Mesenchymal stem cell (in vitro differentiated cells and primary cell): ENCODE measurements at regions not wholly inside any gene's neighbourhood (a gene's known extent, or its start where the extent isn't known, plus 50 kb on each side); places are given as distances from the start of the nearest gene placed in this dataset.

Experiments
- DNase-seq: peaks from one replicate; pipeline ENCODE4 v3.0.0-alpha.2; 2013
- H2AFZ ChIP-seq: one replicate; pipeline ENCODE4 v1.6.1; 2013; ENCODE audit warnings: low read depth, mild to moderate bottlenecking, control low read depth, inconsistent platforms, low read length, moderate library complexity
- H2AK5ac ChIP-seq: 2 replicates; pipeline ENCODE4 v1.6.1; 2013; ENCODE audit warnings: low read length, moderate library complexity, mild to moderate bottlenecking, inconsistent platforms; ENCODE audit not compliant: severe bottlenecking
- H2BK120ac ChIP-seq: one replicate; pipeline ENCODE4 v1.6.1; 2013; ENCODE audit warnings: low read depth, mild to moderate bottlenecking, inconsistent platforms, low read length, moderate library complexity
- H2BK12ac ChIP-seq, 2 experiments: one replicate each; pipeline ENCODE4 v1.6.1; 2013; ENCODE audit warnings: inconsistent platforms in 2 of 2, low read length in 2 of 2, mild to moderate bottlenecking in 2 of 2, moderate library complexity in 2 of 2, control low read depth in 1 of 2
- H2BK15ac ChIP-seq: one replicate; pipeline ENCODE4 v1.6.1; 2013; ENCODE audit warnings: mild to moderate bottlenecking, low read depth, inconsistent platforms; ENCODE audit not compliant: poor library complexity, severe bottlenecking
- H2BK5ac ChIP-seq: 2 replicates; pipeline ENCODE4 v1.6.1; 2013; ENCODE audit warnings: low read depth, mild to moderate bottlenecking, low read length, control low read depth, inconsistent platforms; ENCODE audit not compliant: poor library complexity, severe bottlenecking
- H3K14ac ChIP-seq, 2 experiments: one replicate each; pipeline ENCODE4 v1.6.1; 2013; ENCODE audit warnings: inconsistent platforms in 2 of 2, low read length in 2 of 2, control low read depth in 1 of 2, mild to moderate bottlenecking in 1 of 2, moderate library complexity in 1 of 2
- H3K18ac ChIP-seq, 2 experiments: one replicate each; pipeline ENCODE4 v1.6.1; 2013; ENCODE audit warnings: inconsistent platforms in 2 of 2, low read length in 2 of 2, control low read depth in 1 of 2, low read depth in 1 of 2, mild to moderate bottlenecking in 1 of 2
- H3K23ac ChIP-seq, 2 experiments: one replicate each; pipeline ENCODE4 v1.6.1; 2013; ENCODE audit warnings: inconsistent platforms in 2 of 2, low read length in 2 of 2, mild to moderate bottlenecking in 2 of 2, moderate library complexity in 2 of 2, control low read depth in 1 of 2
- H3K27ac ChIP-seq: 2 replicates; pipeline ENCODE4 v1.5.1; 2013; ENCODE audit warnings: mild to moderate bottlenecking, moderate library complexity, low read length, control low read depth, inconsistent platforms; ENCODE audit not compliant: poor library complexity, severe bottlenecking
- H3K27me3 ChIP-seq, 2 experiments: 2 replicates each; pipeline versions ENCODE4 v1.6.1 to v1.7.0; 2013; ENCODE audit warnings: low read length in 2 of 2, mild to moderate bottlenecking in 2 of 2, moderate library complexity in 2 of 2, control low read depth in 1 of 2, inconsistent platforms in 1 of 2; ENCODE audit not compliant: control insufficient read depth in 1 of 2, insufficient read depth in 1 of 2
- H3K36me3 ChIP-seq, 2 experiments: 2 replicates each; pipeline versions ENCODE4 v1.6.1 to v1.7.0; 2013; ENCODE audit warnings: low read length in 2 of 2, control low read depth in 1 of 2, inconsistent platforms in 1 of 2, low read depth in 1 of 2, mild to moderate bottlenecking in 1 of 2; ENCODE audit not compliant: insufficient read depth in 2 of 2, control insufficient read depth in 1 of 2
- H3K4ac ChIP-seq, 2 experiments: one replicate each; pipeline ENCODE4 v1.6.1; 2013; ENCODE audit warnings: inconsistent platforms in 2 of 2, low read length in 2 of 2, mild to moderate bottlenecking in 2 of 2, moderate library complexity in 2 of 2, control low read depth in 1 of 2, low read depth in 1 of 2
- H3K4me1 ChIP-seq: 2 replicates; pipeline ENCODE4 v1.6.1; 2013; ENCODE audit warnings: low read depth, low read length, control low read depth; ENCODE audit not compliant: control insufficient read depth, insufficient read depth
- H3K4me2 ChIP-seq: 2 replicates; pipeline ENCODE4 v1.6.1; 2013; ENCODE audit warnings: low read length, mild to moderate bottlenecking, inconsistent platforms; ENCODE audit not compliant: poor library complexity, severe bottlenecking
- H3K4me3 ChIP-seq, 2 experiments: 2 replicates each; pipeline versions ENCODE4 v1.5.1 to v1.7.0; 2013; ENCODE audit warnings: low read length in 2 of 2, mild to moderate bottlenecking in 2 of 2, control low read depth in 1 of 2, low read depth in 1 of 2; ENCODE audit not compliant: insufficient read depth in 1 of 2
- H3K79me1 ChIP-seq: replicated peaks from 2 replicates; pipeline ENCODE4 v1.6.1; 2013; ENCODE audit warnings: mild to moderate bottlenecking, control low read depth, low read length, inconsistent platforms; ENCODE audit not compliant: poor library complexity, severe bottlenecking
- H3K9ac ChIP-seq: 2 replicates; pipeline ENCODE4 v1.7.0; 2013; ENCODE audit warnings: mild to moderate bottlenecking, low read length, moderate library complexity
- H3K9me3 ChIP-seq: 2 replicates; pipeline ENCODE4 v1.7.0; 2013; ENCODE audit warnings: mild to moderate bottlenecking, low read length; ENCODE audit not compliant: control insufficient read depth
- H4K8ac ChIP-seq: one replicate; pipeline ENCODE4 v1.6.1; 2013; ENCODE audit warnings: inconsistent platforms, mild to moderate bottlenecking, low read length, moderate library complexity
- H4K91ac ChIP-seq: one replicate; pipeline ENCODE4 v1.6.1; 2013; ENCODE audit warnings: mild to moderate bottlenecking, low read length, inconsistent platforms
- WGBS: methylation state at CpG from one replicate; pipeline ENCODE4 v1.1.7; 2013; ENCODE audit warnings: mixed read lengths; 5-methylcytosine and 5-hydroxymethylcytosine counted together

DNA sequence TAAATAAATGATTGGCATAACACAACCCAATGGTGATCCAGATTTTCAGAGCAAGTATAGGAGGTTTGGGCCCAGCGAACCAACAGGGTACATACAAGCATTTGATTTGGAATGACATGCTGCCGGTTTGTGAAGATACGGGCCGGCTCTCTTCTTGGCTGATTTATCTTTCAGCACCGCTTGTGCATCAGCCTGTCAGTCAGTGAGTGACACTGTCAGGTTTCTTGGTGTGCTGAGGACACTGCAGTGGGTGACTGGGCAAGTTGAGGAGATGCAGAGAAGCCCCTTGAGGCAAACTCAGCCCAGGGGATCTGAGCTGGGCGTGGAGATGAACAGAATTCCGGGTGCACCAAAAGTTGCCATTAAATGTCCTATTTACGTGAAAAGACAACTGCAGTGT, 194.5 kb downstream of the SNX10 start:
- H3K4me1 ChIP-seq = no peaks in the 10 kb centered on the region
- H4K8ac ChIP-seq = no peak overlapping the region
- no peak overlapping the region for H3K4ac ChIP-seq
- H3K36me3 ChIP-seq = no peaks in the 10 kb centered on the region
- DNase-seq = no peak
- no peak overlapping the region for H2BK5ac ChIP-seq
- no peak overlapping the region for H2BK120ac ChIP-seq
- H3K18ac ChIP-seq = no peak overlapping the region
- 88% methylated on average over 8 of the region's 8 CpGs for WGBS
- no peak overlapping the region for H2BK15ac ChIP-seq
- H4K91ac ChIP-seq = no peak overlapping the region
- H2AK5ac ChIP-seq = no peak overlapping the region
- no peak overlapping the region for H3K23ac ChIP-seq
- no peak overlapping the region for H3K27ac ChIP-seq
- no peak overlapping the region for H3K4me2 ChIP-seq
- peaks cover 22% of the 10 kb centered on the region for H3K9me3 ChIP-seq
- no peak overlapping the region for H3K4me3 ChIP-seq
- H2BK12ac ChIP-seq = no peak overlapping the region
- H3K27me3 ChIP-seq = peaks cover 1 to 12% of the 10 kb centered on the region in 2 experiments
- no peak overlapping the region for H2AFZ ChIP-seq
- H3K9ac ChIP-seq = no peak overlapping the region
- no peaks in the 10 kb centered on the region for H3K79me1 ChIP-seq
- H3K14ac ChIP-seq = no peak overlapping the region

DNA sequence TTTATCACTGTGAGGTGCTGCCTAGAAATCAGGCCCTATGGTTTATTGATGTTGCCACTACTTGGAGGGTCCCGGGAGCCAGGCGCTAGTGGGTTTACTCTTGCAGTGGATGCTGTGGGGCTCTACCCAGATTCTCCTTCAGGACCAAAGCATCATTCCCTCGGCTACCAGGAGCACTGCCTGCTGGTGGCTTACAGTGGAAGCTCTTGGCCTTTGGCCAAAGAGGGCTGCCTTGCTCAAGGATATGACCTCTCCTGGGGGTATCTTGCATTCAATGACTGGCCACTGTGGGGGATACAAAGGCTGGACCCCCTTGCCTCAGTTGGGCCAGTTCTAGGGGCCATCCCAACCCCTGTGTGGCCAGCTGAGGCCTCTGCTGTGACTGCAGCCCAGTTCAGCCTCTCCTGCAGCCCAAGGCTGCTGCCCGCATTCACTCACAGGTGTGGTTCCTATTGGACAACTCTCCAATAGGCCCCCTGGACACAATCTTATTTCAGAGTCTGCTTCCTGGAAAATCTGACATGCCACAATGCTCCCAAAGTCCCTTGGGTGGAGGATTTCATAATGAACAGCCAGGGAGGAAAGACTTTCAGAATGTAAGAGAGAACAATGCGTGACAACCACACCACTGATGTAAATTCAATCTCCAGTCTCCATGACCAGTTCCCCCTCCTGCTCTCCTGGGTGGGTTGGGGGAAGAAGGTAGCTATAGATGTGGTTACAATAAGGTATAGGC, 196.3 kb downstream of the SNX10 start:
- H3K18ac ChIP-seq = no peak overlapping the region
- H2BK12ac ChIP-seq = no peak overlapping the region
- H3K23ac ChIP-seq = no peak overlapping the region
- H4K91ac ChIP-seq = no peak overlapping the region
- no peak overlapping the region for H4K8ac ChIP-seq
- no peak overlapping the region for H3K4me3 ChIP-seq
- 89% methylated on average over 4 of the region's 5 CpGs for WGBS
- no peaks in the 10 kb centered on the region for H3K36me3 ChIP-seq
- no peak overlapping the region for H3K4me2 ChIP-seq
- no peak overlapping the region for H2AK5ac ChIP-seq
- no peak overlapping the region for H2BK15ac ChIP-seq
- H3K27ac ChIP-seq = no peak overlapping the region
- no peak overlapping the region for H3K9ac ChIP-seq
- H3K27me3 ChIP-seq = peaks cover 13 to 18% of the 10 kb centered on the region in 2 experiments
- no peak overlapping the region for H3K14ac ChIP-seq
- H3K4ac ChIP-seq = no peak overlapping the region
- H3K4me1 ChIP-seq = no peaks in the 10 kb centered on the region
- H2AFZ ChIP-seq = no peak overlapping the region
- H3K9me3 ChIP-seq = peaks cover 13% of the 10 kb centered on the region
- DNase-seq = no peak
- no peaks in the 10 kb centered on the region for H3K79me1 ChIP-seq
- no peak overlapping the region for H2BK5ac ChIP-seq
- no peak overlapping the region for H2BK120ac ChIP-seq

DNA sequence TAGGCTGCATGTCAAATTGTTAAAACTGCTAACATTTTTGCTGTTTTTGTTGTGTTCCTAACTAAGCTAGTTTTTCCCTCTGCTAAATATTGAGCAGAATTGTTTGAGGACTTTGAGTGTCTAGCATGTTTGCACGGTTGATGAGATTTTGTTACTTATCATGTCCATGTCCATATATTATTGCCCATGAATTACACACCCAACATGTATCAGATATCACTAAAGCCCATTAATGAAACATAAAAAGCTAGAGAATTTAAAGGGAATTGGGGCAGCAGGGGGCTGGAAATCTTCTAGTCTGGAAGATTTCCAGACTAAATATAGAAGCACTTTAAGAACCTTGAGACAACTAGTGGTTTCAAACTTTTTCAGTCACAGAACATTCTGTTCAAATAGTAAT, 197.7 kb downstream of the SNX10 start:
- Histone ChIP-seq H2BK15ac (no peak overlapping the region), H2BK5ac (no peak overlapping the region), H3K4me1 (no peaks in the 10 kb centered on the region), H3K4me3 (no peak overlapping the region), H3K27me3 (peaks cover 14 to 26% of the 10 kb centered on the region in 2 experiments), H3K27ac (no peak overlapping the region), H3K23ac (no peak overlapping the region), H3K18ac (no peak overlapping the region), H3K9me3 (peaks cover 4% of the 10 kb centered on the region), H2BK120ac (no peak overlapping the region), H2AFZ (no peak overlapping the region), H4K91ac (no peak overlapping the region), H3K9ac (no peak overlapping the region), H2BK12ac (no peak overlapping the region), H3K36me3 (no peaks in the 10 kb centered on the region), H3K4me2 (no peak overlapping the region), H3K14ac (no peak overlapping the region), H3K79me1 (no peaks in the 10 kb centered on the region), H4K8ac (no peak overlapping the region), H2AK5ac (no peak overlapping the region), H3K4ac (no peak overlapping the region)
- WGBS = no CpG with 5 or more reads among the region's 1 CpG
- DNase-seq = no peak

DNA sequence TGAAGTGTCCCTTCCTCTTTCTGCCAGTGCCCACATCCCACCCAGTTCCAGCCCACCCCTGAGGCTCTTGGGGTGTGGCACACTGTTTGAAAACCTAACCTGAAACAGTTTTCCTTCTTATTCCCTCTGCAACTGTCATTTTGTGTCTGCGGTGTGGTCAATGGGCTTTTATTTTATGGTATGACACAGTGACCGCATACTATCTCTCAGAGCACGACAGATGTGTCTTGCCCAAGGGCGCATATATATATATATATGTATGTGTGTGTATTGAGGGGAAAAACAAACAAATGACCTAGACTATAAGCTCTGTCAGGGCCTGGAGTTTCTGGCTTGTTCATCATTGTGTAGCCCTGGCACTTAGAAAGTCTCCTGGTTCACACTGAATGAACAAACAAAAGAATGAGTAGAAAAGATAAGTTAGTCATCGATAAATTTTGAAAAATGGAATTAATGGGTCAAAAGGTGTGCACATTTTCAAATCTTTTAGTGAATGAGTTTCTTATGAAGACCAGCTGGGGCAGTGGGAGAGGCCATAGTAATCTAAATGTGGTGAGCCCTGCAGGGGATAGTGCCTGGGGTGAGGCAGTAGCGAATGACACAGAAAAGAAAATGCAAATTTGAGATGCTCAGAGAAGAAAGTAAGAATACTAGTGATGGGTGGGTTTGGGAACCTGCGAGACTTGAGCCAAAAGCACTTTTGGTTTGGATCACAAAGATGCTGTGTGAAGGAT, 198.4 kb downstream of the SNX10 start:
- Histone ChIP-seq H3K36me3 (no peaks in the 10 kb centered on the region), H3K9me3 (no peaks in the 10 kb centered on the region), H3K14ac (no peak overlapping the region), H4K8ac (no peak overlapping the region), H3K4ac (no peak overlapping the region), H2AFZ (no peak overlapping the region), H3K27ac (no peak overlapping the region), H3K79me1 (no peaks in the 10 kb centered on the region), H2BK120ac (no peak overlapping the region), H3K18ac (no peak overlapping the region), H2AK5ac (no peak overlapping the region), H2BK12ac (no peak overlapping the region), H3K4me3 (no peak overlapping the region), H3K4me1 (no peaks in the 10 kb centered on the region), H3K27me3 (peaks cover 14 to 26% of the 10 kb centered on the region in 2 experiments), H3K23ac (no peak overlapping the region), H3K9ac (no peak overlapping the region), H3K4me2 (no peak overlapping the region), H4K91ac (no peak overlapping the region), H2BK5ac (no peak overlapping the region), H2BK15ac (no peak overlapping the region)
- DNase-seq = no peak
- 94% methylated on average over 7 of the region's 7 CpGs for WGBS
